COR-L47 (cell line): ENCODE measurements at regions not wholly inside any gene's neighbourhood (a gene's known extent, or its start where the extent isn't known, plus 50 kb on each side); places are given as distances from the start of the nearest gene placed in this dataset.

Source experiments
- DNase-seq: peaks from one replicate; lab custom pipeline; 2025; lab: John Stamatoyannopoulos, UW

DNA sequence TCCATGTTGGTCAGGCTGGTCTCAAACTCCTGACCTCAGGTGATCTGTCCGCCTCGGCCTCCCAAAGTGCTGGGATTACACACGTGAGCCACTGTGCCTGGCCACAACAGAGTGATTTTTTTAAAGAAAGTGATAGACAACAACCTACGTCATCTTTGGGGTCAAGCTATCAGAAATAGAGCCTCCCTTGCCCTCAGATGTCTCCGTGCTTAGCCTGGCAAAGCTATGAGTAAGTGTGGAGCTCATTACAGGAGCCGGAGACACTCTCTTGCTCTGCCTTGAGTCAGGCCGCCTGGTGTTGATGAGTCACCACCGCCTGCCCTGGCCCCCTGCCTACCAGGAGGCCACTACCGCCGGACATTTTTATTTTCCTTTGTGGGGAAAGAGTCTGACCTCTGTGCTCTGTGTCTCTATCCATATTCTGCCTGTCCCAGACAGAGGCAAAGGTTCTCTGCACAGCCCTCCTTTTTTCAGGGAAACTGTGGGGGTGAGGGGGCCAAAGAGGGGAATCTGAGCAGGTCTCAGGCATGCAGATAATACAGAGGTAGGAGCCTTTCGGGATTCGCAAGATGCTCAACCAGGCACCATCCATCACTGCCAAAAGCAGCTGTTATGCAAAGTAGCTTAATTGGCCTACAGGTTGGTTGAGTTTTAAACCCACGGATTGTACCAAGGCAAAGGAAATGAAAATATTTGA, 123.7 kb upstream of the CPEB4 start:
- DNase-seq, result no peak

GRCh38 chr5:173765029-173765644, 123.0 kb upstream of the CPEB4 start:
- no peak for DNase-seq

DNA sequence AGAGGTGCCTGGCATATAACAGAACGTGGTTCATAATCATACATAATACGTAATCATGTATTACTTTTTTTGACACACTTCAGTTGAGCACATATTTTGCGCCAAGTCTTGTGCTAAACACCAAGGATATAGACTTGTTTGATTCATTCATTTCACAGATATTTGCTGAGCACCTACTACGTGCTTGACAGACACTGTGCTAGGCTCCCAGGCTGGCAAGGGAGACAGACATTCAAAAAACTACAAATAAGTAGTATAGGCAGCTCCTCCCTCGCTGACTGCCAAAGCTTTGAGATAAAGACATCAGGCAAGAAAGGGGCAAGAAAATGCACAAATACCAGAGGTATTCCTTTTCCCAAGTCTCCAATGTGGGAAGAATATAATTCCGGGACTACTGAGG, 122.5 kb upstream of the CPEB4 start:
- no peak for DNase-seq

GRCh38 chr5:173767574-173768266, 120.4 kb upstream of the CPEB4 start:
- DNase-seq, result no peak

GRCh38 chr5:173768267-173768806, 119.8 kb upstream of the CPEB4 start:
- DNase-seq, result no peak

- no peak for DNase-seq
Measured at GRCh38 chr5:173768891-173769290, 119.3 kb upstream of the CPEB4 start.

GRCh38 chr5:173770637-173771036, 117.5 kb upstream of the CPEB4 start:
- DNase-seq, result no peak

GRCh38 chr5:173771121-173771724, 116.9 kb upstream of the CPEB4 start:
- no peak for DNase-seq

GRCh38 chr5:173771725-173772383, 116.3 kb upstream of the CPEB4 start:
- no peak for DNase-seq

- DNase-seq, result no peak
Measured at GRCh38 chr5:173772384-173773059, 115.6 kb upstream of the CPEB4 start.

DNA sequence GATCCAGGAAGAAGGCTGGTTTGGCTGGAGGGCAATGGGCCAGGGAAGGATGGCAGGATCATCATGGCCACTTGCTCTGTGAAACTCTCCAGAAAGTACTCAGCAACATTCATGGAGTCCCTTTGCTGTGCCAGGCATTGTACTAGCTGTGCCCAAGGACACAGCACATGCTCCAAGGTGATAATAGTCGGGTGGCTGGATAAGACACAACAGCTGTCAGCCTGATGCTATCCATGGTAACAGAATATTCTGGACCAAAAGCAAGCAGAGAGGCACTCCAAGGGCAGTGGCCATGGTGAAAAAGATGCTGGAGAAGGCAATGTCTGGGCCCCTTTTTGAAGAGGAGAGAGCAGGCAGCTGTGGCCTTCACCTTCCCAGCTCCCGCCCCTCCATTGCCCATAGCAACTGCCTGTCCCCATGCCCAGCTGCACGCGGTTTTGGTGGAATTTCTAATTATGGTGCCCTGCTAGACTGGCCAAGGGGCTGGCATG, 113.8 kb upstream of the CPEB4 start:
- DNase-seq, result no peak

GRCh38 chr5:173775261-173776197, 112.6 kb upstream of the CPEB4 start:
- no peak for DNase-seq

- no peak for DNase-seq
Measured at GRCh38 chr5:173777149-173777548, 111.0 kb upstream of the CPEB4 start.

- no peak for DNase-seq
Measured at GRCh38 chr5:173777674-173778073, 110.5 kb upstream of the CPEB4 start.

- DNase-seq, result no peak
Measured at GRCh38 chr5:173778152-173778782, 109.9 kb upstream of the CPEB4 start.

DNA sequence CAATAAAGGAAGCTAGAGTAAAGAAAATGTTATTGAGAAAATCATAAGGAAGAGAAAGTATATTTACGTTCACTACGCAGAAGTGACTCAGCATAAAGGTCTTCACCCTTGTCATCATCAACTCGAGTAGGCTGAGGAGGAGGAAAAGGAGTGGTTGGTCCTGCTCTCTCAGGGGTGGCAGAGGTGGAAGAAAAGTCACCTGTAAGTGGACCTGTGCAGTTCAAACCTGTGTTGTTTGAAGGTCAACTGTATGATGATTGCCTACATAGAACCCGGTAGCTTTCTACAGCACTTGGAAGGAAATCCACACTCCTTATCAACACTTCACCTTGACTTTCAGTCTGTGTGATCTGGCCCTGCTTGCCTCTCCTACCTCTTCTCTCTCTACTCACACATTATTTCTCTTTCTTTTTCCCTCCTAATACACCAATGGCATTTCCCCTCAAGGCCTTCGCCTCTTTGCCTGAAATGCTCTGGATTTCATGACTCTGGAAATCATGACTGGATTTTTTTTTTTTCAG, 109.3 kb upstream of the CPEB4 start:
- no peak for DNase-seq

GRCh38 chr5:173780235-173781234, 107.6 kb upstream of the CPEB4 start:
- no peak for DNase-seq

- DNase-seq, result no peak
Measured at GRCh38 chr5:173781432-173781815, 106.7 kb upstream of the CPEB4 start.
